ENCODE measurements at regions not wholly inside any gene's neighbourhood (a gene's known extent, or its start where the extent isn't known, plus 50 kb on each side); places are given as distances from the start of the nearest gene placed in this dataset.

GRCh38 chr5:136513430-136513829, 148.1 kb upstream of the TRPC7 start:
- Histone ChIP-seq H2AFZ (ENCODE audit: low read length) (no peak overlapping the region), H3K27me3 (replicated peaks; ENCODE audit: insufficient read depth, low read length) (no peaks in the 10 kb centered on the region), H3K4me1 (ENCODE audit: low read length) (no peaks in the 10 kb centered on the region), H3K79me2 (ENCODE audit: low read length) (no peaks in the 10 kb centered on the region), H3K9me3 (replicated peaks; ENCODE audit: insufficient read depth, low read length) (no peaks in the 10 kb centered on the region; the same call in 1 of the 2 replicates), H3K36me3 (replicated peaks; ENCODE audit: insufficient read depth, low read length) (no peaks in the 10 kb centered on the region), H3K4me2 (ENCODE audit: low read depth, low read length) (no peak overlapping the region), H3F3A (ENCODE audit: insufficient read depth, low read length) (no peaks in the 10 kb centered on the region), H4K20me1 (ENCODE audit: insufficient read depth, low read length) (no peaks in the 10 kb centered on the region), H3K9me2 (replicated peaks; ENCODE audit: insufficient read depth, low read length) (no peaks in the 10 kb centered on the region), H3K4me3 (ENCODE audit: low read length) (no peak overlapping the region), H3K27ac (ENCODE audit: low read length) (no peak overlapping the region), H3K9ac (ENCODE audit: low read length) (no peak overlapping the region)
- no peak for TF ChIP-seq CTCF (IDR thresholded peaks at IDR 0.05; ENCODE audit: low read length)
- no peak for TF ChIP-seq EZH2phosphoT487 (IDR thresholded peaks at IDR 0.05; ENCODE audit: low read length)
- TF ChIP-seq EZH2 (optimal IDR thresholded peaks at IDR 0.05; ENCODE audit: low read depth, low read length) = no peak
- DNase-seq = no peak

DNA sequence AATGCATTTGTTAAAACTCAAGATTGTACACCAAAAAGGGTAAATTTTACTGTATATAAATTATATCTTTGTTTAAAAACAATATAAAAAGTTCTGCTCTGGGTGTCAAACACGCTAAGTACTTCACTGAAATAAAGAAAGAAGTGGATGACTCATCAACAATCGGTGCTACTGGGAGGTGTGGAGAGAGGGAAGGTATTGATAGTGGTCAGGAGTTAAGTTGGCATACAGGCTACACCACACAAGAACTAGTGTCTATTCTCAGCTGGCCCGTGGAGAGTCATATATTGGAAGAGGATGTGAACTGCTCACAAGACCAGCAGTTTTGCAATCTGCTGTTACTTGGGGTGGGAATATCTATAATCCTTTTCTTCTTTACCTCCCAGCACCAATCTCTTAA, 145.7 kb upstream of the TRPC7 start:
- Histone ChIP-seq H3K27me3 (replicated peaks; ENCODE audit: insufficient read depth, low read length) (no peaks in the 10 kb centered on the region), H3K4me3 (ENCODE audit: low read length) (no peak overlapping the region), H3K9me3 (replicated peaks; ENCODE audit: insufficient read depth, low read length) (no peaks in the 10 kb centered on the region; the same call in 1 of the 2 replicates), H4K20me1 (ENCODE audit: insufficient read depth, low read length) (no peaks in the 10 kb centered on the region), H2AFZ (ENCODE audit: low read length) (no peak overlapping the region), H3F3A (ENCODE audit: insufficient read depth, low read length) (no peaks in the 10 kb centered on the region), H3K9me2 (replicated peaks; ENCODE audit: insufficient read depth, low read length) (no peaks in the 10 kb centered on the region), H3K4me1 (ENCODE audit: low read length) (no peaks in the 10 kb centered on the region), H3K4me2 (ENCODE audit: low read depth, low read length) (no peak overlapping the region), H3K27ac (ENCODE audit: low read length) (no peak overlapping the region), H3K36me3 (replicated peaks; ENCODE audit: insufficient read depth, low read length) (no peaks in the 10 kb centered on the region), H3K79me2 (ENCODE audit: low read length) (no peaks in the 10 kb centered on the region), H3K9ac (ENCODE audit: low read length) (no peak overlapping the region)
- no peak for DNase-seq
- TF ChIP-seq EZH2 (optimal IDR thresholded peaks at IDR 0.05; ENCODE audit: low read depth, low read length) = no peak
- TF ChIP-seq EZH2phosphoT487 (IDR thresholded peaks at IDR 0.05; ENCODE audit: low read length) = no peak
- no peak for TF ChIP-seq CTCF (IDR thresholded peaks at IDR 0.05; ENCODE audit: low read length)

GRCh38 chr5:136510481-136510880, 145.1 kb upstream of the TRPC7 start:
- Histone ChIP-seq H3K36me3 (replicated peaks; ENCODE audit: insufficient read depth, low read length) (no peaks in the 10 kb centered on the region), H3K9ac (ENCODE audit: low read length) (no peak overlapping the region), H4K20me1 (ENCODE audit: insufficient read depth, low read length) (no peaks in the 10 kb centered on the region), H3K79me2 (ENCODE audit: low read length) (no peaks in the 10 kb centered on the region), H3K4me2 (ENCODE audit: low read depth, low read length) (no peak overlapping the region), H2AFZ (ENCODE audit: low read length) (no peak overlapping the region), H3K4me1 (ENCODE audit: low read length) (no peaks in the 10 kb centered on the region), H3K27me3 (replicated peaks; ENCODE audit: insufficient read depth, low read length) (no peaks in the 10 kb centered on the region), H3K9me3 (replicated peaks; ENCODE audit: insufficient read depth, low read length) (no peaks in the 10 kb centered on the region; the same call in 1 of the 2 replicates), H3F3A (ENCODE audit: insufficient read depth, low read length) (no peaks in the 10 kb centered on the region), H3K4me3 (ENCODE audit: low read length) (no peak overlapping the region), H3K27ac (ENCODE audit: low read length) (no peak overlapping the region), H3K9me2 (replicated peaks; ENCODE audit: insufficient read depth, low read length) (no peaks in the 10 kb centered on the region)
- TF ChIP-seq EZH2 (optimal IDR thresholded peaks at IDR 0.05; ENCODE audit: low read depth, low read length) (no peak), EZH2phosphoT487 (IDR thresholded peaks at IDR 0.05; ENCODE audit: low read length) (no peak), CTCF (IDR thresholded peaks at IDR 0.05; ENCODE audit: low read length) (no peak)
- DNase-seq = no peak
